ENCODE measurements at regions not wholly inside any gene's neighbourhood (a gene's known extent, or its start where the extent isn't known, plus 50 kb on each side); places are given as distances from the start of the nearest gene placed in this dataset.

DNA sequence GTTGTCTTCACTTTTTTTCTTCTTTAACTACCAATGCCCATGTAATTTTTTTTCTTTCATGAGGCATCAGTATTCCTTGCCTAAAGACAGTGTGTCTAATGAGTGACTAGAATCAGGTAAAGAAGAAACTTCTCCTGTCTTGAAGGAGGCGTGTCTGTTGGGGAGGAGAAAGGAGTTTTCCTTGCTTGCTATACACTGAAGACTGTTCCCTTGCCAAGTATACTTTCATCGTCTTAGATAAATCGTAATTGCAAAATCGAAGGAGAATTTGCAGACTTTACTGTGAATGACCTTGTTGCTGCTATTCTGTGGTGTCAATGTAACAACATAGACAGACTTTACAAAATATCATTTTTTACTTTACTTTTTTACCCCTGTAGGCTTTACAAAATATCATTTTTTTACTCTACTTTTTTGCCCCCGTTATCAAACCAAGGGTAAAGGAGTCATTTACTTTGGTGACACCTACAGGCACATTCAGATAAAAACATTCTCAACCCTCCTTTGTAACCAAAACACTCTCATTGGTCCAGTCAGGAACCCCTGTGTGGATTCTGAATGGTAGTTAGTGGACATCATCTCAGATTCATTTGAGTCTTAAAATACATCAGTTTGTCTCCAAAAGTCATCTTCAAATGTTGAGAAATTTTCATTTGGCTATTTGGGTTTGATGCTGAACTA is 232.4 kb downstream of the AHR start:
- Histone ChIP-seq H2AFZ (ENCODE audit: low read length) (no peak overlapping the region), H3K79me2 (ENCODE audit: low read length) (no peaks in the 10 kb centered on the region), H3K4me1 (ENCODE audit: low read length) (peaks cover 7% of the 10 kb centered on the region), H3K4me2 (ENCODE audit: low read depth, low read length) (no peak overlapping the region), H3K27me3 (replicated peaks; ENCODE audit: insufficient read depth, low read length) (no peaks in the 10 kb centered on the region), H3K27ac (ENCODE audit: low read length) (no peak overlapping the region), H4K20me1 (ENCODE audit: insufficient read depth, low read length) (no peaks in the 10 kb centered on the region), H3F3A (ENCODE audit: insufficient read depth, low read length) (no peaks in the 10 kb centered on the region), H3K9ac (ENCODE audit: low read length) (no peak overlapping the region), H3K9me3 (replicated peaks; ENCODE audit: insufficient read depth, low read length) (no peaks in the 10 kb centered on the region), H3K36me3 (replicated peaks; ENCODE audit: insufficient read depth, low read length) (no peaks in the 10 kb centered on the region), H3K9me2 (replicated peaks; ENCODE audit: insufficient read depth, low read length) (no peaks in the 10 kb centered on the region), H3K4me3 (ENCODE audit: low read length) (no peak overlapping the region)
- DNase-seq, result peak; percentile 25
- TF ChIP-seq, protein P1, sequence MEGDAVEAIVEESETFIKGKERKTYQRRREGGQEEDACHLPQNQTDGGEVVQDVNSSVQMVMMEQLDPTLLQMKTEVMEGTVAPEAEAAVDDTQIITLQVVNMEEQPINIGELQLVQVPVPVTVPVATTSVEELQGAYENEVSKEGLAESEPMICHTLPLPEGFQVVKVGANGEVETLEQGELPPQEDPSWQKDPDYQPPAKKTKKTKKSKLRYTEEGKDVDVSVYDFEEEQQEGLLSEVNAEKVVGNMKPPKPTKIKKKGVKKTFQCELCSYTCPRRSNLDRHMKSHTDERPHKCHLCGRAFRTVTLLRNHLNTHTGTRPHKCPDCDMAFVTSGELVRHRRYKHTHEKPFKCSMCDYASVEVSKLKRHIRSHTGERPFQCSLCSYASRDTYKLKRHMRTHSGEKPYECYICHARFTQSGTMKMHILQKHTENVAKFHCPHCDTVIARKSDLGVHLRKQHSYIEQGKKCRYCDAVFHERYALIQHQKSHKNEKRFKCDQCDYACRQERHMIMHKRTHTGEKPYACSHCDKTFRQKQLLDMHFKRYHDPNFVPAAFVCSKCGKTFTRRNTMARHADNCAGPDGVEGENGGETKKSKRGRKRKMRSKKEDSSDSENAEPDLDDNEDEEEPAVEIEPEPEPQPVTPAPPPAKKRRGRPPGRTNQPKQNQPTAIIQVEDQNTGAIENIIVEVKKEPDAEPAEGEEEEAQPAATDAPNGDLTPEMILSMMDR (IDR thresholded peaks at IDR 0.05; ENCODE audit: low read length), result peak; percentile 41
- TF ChIP-seq EZH2 (optimal IDR thresholded peaks at IDR 0.05; ENCODE audit: low read depth, low read length), result no peak
- no peak for TF ChIP-seq EZH2phosphoT487 (IDR thresholded peaks at IDR 0.05; ENCODE audit: low read length)

DNA sequence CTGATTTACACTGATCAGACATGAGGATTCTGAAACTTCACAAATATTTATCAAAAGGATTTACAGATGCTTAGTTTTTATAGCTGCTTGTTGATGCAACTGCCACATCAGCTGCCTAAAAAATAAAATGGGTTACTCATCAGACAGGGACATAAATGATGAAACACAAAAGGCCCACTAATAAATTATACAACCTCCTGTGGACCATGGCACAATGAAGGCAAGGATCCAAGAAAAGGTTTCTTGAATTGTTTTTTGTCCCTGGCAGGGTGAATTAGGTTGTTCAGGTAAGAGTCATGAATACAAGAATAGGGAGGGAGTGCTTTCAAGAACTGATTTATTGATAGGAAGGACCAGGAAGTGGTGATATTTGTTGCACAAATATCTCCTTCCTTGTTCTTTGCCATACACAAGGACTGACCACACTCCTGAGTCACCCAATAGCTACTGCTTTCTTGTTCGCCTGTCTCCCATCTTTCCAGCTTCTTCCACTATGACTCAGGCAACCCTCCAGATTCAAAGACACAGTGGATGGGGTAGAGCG is 234.5 kb downstream of the AHR start:
- Histone ChIP-seq H3K27ac (ENCODE audit: low read length) (no peak overlapping the region), H3K79me2 (ENCODE audit: low read length) (no peaks in the 10 kb centered on the region), H3K9ac (ENCODE audit: low read length) (no peak overlapping the region), H3K4me2 (ENCODE audit: low read depth, low read length) (no peak overlapping the region), H3K4me3 (ENCODE audit: low read length) (no peak overlapping the region), H4K20me1 (ENCODE audit: insufficient read depth, low read length) (no peaks in the 10 kb centered on the region), H3K9me3 (replicated peaks; ENCODE audit: insufficient read depth, low read length) (no peaks in the 10 kb centered on the region), H3K36me3 (replicated peaks; ENCODE audit: insufficient read depth, low read length) (no peaks in the 10 kb centered on the region), H3F3A (ENCODE audit: insufficient read depth, low read length) (no peaks in the 10 kb centered on the region), H2AFZ (ENCODE audit: low read length) (no peak overlapping the region), H3K4me1 (ENCODE audit: low read length) (peaks cover 7% of the 10 kb centered on the region), H3K9me2 (replicated peaks; ENCODE audit: insufficient read depth, low read length) (no peaks in the 10 kb centered on the region), H3K27me3 (replicated peaks; ENCODE audit: insufficient read depth, low read length) (no peaks in the 10 kb centered on the region)
- TF ChIP-seq, protein P1 (IDR thresholded peaks at IDR 0.05; ENCODE audit: low read length), result no peak
- TF ChIP-seq EZH2 (optimal IDR thresholded peaks at IDR 0.05; ENCODE audit: low read depth, low read length) (no peak), EZH2phosphoT487 (IDR thresholded peaks at IDR 0.05; ENCODE audit: low read length) (no peak)
- DNase-seq, result no peak

DNA sequence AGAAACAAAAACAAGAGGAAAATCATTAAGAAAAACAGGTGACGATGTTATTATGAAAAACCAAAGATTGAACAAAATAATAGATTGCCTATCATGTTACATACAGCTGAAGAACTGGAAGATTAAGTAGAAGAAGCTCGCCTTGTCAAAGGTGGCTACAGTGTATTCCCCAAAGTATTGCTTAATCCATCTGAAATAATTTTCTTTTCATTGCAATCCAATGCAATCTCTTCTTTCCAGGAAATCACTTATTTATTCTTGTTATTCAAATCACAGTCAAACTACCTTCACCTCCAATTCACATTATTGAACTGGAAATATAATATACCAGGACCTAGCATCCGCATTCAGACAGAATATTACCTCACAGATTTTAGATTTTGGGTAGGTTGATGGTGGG is 235.9 kb downstream of the AHR start:
- H3K4me1 ChIP-seq (ENCODE audit: low read length), result peaks cover 7% of the 10 kb centered on the region
- no peak overlapping the region for H3K9ac ChIP-seq (ENCODE audit: low read length)
- H3K27me3 ChIP-seq (replicated peaks; ENCODE audit: insufficient read depth, low read length), result no peaks in the 10 kb centered on the region
- H3K4me3 ChIP-seq (ENCODE audit: low read length), result no peak overlapping the region
- TF ChIP-seq, protein P1 (IDR thresholded peaks at IDR 0.05; ENCODE audit: low read length), result no peak
- TF ChIP-seq EZH2phosphoT487 (IDR thresholded peaks at IDR 0.05; ENCODE audit: low read length) (no peak), EZH2 (optimal IDR thresholded peaks at IDR 0.05; ENCODE audit: low read depth, low read length) (no peak)
- H3K9me3 ChIP-seq (replicated peaks; ENCODE audit: insufficient read depth, low read length), result no peaks in the 10 kb centered on the region
- no peaks in the 10 kb centered on the region for H4K20me1 ChIP-seq (ENCODE audit: insufficient read depth, low read length)
- no peaks in the 10 kb centered on the region for H3K9me2 ChIP-seq (replicated peaks; ENCODE audit: insufficient read depth, low read length)
- H2AFZ ChIP-seq (ENCODE audit: low read length), result no peak overlapping the region
- H3K36me3 ChIP-seq (replicated peaks; ENCODE audit: insufficient read depth, low read length), result no peaks in the 10 kb centered on the region
- no peak overlapping the region for H3K4me2 ChIP-seq (ENCODE audit: low read depth, low read length)
- DNase-seq, result no peak
- H3K27ac ChIP-seq (ENCODE audit: low read length), result no peak overlapping the region
- no peaks in the 10 kb centered on the region for H3K79me2 ChIP-seq (ENCODE audit: low read length)
- no peaks in the 10 kb centered on the region for H3F3A ChIP-seq (ENCODE audit: insufficient read depth, low read length)

Data from MM.1S (cell line).